RWPE2 (cell line): ENCODE measurements at regions not wholly inside any gene's neighbourhood (a gene's known extent, or its start where the extent isn't known, plus 50 kb on each side); places are given as distances from the start of the nearest gene placed in this dataset.
"Not testable (repeated sequence)": the region's sequence is repeated elsewhere in the genome, so short reads cannot be mapped to it uniquely, and the experiment has no call there.

Experiments used
- ATAC-seq: fragments of 200-7000 bp; cut with Tn5 transposase; 3 replicates; pipeline ENCODE4 v1.9.1; 2021; ENCODE audit warnings: low read depth
- DNase-seq: peaks from one replicate; pipeline ENCODE4 v3.0.0-alpha.2; 2020; ENCODE audit warnings: low spot score
- H3K27ac ChIP-seq: fragments of 450-650 bp; 2 replicates; pipeline ENCODE4 v1.5.1; 2017; ENCODE audit warnings: mild to moderate bottlenecking; ENCODE audit not compliant: poor library complexity, severe bottlenecking
- H3K27me3 ChIP-seq: fragments of 250-450 bp; sonication (Bioruptor Pico); 2 replicates; pipeline ENCODE4 v1.5.1; 2021; ENCODE audit warnings: mild to moderate bottlenecking, moderate library complexity; ENCODE audit not compliant: insufficient read depth, poor library complexity, severe bottlenecking
- H3K36me3 ChIP-seq: fragments of 250-450 bp; sonication (Bioruptor Pico); 2 replicates; pipeline ENCODE4 v1.5.1; 2020; ENCODE audit warnings: low read depth, mild to moderate bottlenecking, moderate library complexity
- H3K4me1 ChIP-seq: fragments of 250-450 bp; sonication (Bioruptor Pico); 2 replicates; pipeline ENCODE4 v1.5.1; 2021; ENCODE audit warnings: mild to moderate bottlenecking, moderate library complexity; ENCODE audit not compliant: insufficient read depth, poor library complexity, severe bottlenecking
- H3K4me3 ChIP-seq: fragments of 250-450 bp; sonication (Bioruptor Pico); 2 replicates; pipeline ENCODE4 v1.5.1; 2021; ENCODE audit warnings: mild to moderate bottlenecking, moderate library complexity; ENCODE audit not compliant: severe bottlenecking
- H3K9me3 ChIP-seq: fragments of 250-450 bp; sonication (Bioruptor Pico); 2 replicates; pipeline ENCODE4 v1.5.1; 2021; ENCODE audit warnings: mild to moderate bottlenecking, moderate library complexity; ENCODE audit not compliant: severe bottlenecking
- CTCF ChIP-seq: fragments of 450-650 bp; IDR thresholded peaks from one replicate; pipeline ENCODE4 v1.5.1; 2017; ENCODE audit warnings: mild to moderate bottlenecking, moderate library complexity; ENCODE audit not compliant: poor library complexity, severe bottlenecking

DNA sequence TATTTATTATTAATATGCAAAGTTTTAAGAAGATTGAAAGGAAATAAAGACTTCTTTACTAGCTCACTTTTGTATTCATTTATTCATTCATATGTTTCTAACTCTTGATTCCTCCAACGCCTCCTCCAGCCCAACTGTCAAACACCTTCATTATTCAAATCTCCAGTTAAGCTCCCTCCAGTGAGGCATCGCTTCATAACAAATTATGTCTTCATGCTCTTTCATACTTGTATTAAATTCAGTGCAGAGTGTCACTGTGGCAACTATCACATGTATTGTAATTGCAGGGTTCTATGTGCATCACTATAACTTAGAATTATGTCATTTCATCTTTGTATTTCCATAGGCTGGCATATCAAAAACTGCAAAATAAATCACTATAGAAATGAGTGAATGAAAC, 1394.2 kb upstream of the PCDH7 start:
- H3K4me3 ChIP-seq = no peak overlapping the region
- H3K4me1 ChIP-seq = peaks cover 10% of the 10 kb centered on the region
- H3K9me3 ChIP-seq = no peaks in the 10 kb centered on the region
- H3K27me3 ChIP-seq = no peaks in the 10 kb centered on the region
- no peak overlapping the region for H3K27ac ChIP-seq
- no peak for ATAC-seq
- H3K36me3 ChIP-seq = no peaks in the 10 kb centered on the region
- TF ChIP-seq CTCF = no peak
- DNase-seq = no peak

DNA sequence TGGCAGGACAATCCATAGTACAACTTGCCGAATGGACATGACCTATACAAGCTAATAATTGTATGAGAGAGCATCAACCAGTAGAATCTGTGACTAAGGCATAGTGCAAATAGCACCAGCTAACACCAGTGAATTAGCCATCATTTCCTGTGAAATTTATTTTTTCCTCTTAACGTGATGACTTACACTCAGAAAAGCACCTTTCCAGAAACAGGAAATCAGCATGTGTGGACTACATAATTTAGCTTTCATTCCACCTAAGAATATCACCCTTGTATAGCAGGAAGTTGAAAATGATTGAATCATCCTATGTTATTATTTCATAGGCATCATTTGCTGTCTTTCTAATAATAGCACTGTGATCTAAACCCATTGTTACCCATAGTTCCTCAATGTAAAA, 1393.4 kb upstream of the PCDH7 start:
- ATAC-seq (peak; percentile 79), DNase-seq (no peak)
- no peak for TF ChIP-seq CTCF
- H3K27me3 ChIP-seq = no peaks in the 10 kb centered on the region
- H3K4me1 ChIP-seq = peaks cover 10% of the 10 kb centered on the region
- no peak overlapping the region for H3K27ac ChIP-seq
- H3K4me3 ChIP-seq = no peak overlapping the region
- H3K9me3 ChIP-seq = no peaks in the 10 kb centered on the region
- no peaks in the 10 kb centered on the region for H3K36me3 ChIP-seq

DNA sequence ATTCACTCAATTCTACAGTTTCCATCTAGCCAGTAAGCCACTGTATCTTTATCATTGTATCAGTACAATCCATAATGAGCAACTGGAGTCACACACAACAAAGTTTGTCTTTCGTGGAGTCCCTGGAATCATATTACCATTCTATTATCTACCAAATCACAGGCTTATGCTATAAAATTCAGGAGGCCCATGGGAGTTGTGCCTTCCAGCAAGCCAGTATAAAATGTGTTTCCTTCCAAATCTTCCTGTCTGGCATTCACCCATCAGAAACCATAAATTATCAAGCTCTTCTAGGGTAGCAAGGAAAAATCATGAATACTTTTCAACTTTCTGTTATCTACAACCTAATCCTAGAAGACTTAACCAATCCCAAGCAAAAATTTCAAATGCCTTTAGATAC, 1383.3 kb upstream of the PCDH7 start:
- Histone ChIP-seq H3K27me3 (no peaks in the 10 kb centered on the region), H3K27ac (no peak overlapping the region), H3K4me3 (no peak overlapping the region), H3K9me3 (no peaks in the 10 kb centered on the region), H3K4me1 (no peaks in the 10 kb centered on the region), H3K36me3 (no peaks in the 10 kb centered on the region)
- DNase-seq = no peak
- no peak for ATAC-seq
- no peak for TF ChIP-seq CTCF

DNA sequence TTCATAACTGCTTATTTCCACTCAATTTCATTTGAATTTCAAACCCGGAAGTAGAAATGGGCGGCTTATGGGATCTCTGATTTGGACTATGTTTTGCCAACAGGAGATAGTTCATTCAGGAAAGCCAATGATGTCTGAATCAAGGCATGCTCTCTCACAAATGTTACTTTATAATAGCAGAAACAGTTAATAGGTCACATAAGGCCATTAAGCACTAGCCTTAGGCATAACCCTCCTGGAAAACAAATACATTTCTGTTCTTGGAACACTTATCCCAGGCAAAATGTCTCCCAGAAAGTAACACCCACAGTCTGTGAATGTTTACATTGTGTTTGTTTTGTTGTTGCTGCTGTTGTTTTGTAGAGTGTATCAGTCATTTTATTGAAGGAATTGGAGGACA, 1347.2 kb upstream of the PCDH7 start:
- H3K4me1 ChIP-seq = no peaks in the 10 kb centered on the region
- DNase-seq = no peak

GRCh38 chr4:29375716-29376115, 1344.5 kb upstream of the PCDH7 start:
- ATAC-seq = no peak
- Histone ChIP-seq H3K36me3 (no peaks in the 10 kb centered on the region), H3K27ac (no peak overlapping the region), H3K27me3 (no peaks in the 10 kb centered on the region), H3K9me3 (no peaks in the 10 kb centered on the region), H3K4me3 (no peak overlapping the region), H3K4me1 (no peaks in the 10 kb centered on the region)
- no peak for DNase-seq
- no peak for TF ChIP-seq CTCF

More for the DNA sequence above, 1347.2 kb upstream of the PCDH7 start:
- no peaks in the 10 kb centered on the region for H3K36me3 ChIP-seq
- H3K27ac ChIP-seq = no peak overlapping the region
- no peaks in the 10 kb centered on the region for H3K9me3 ChIP-seq
- H3K4me3 ChIP-seq = no peak overlapping the region
- no peaks in the 10 kb centered on the region for H3K27me3 ChIP-seq
- no peak for ATAC-seq
- no peak for TF ChIP-seq CTCF

GRCh38 chr4:29378237-29378636, 1341.9 kb upstream of the PCDH7 start:
- H3K27ac ChIP-seq, ATAC-seq, H3K9me3 ChIP-seq, H3K27me3 ChIP-seq, H3K4me1 ChIP-seq, DNase-seq, H3K36me3 ChIP-seq, H3K4me3 ChIP-seq: not testable (repeated sequence)
